ENCODE measurements at regions not wholly inside any gene's neighbourhood (a gene's known extent, or its start where the extent isn't known, plus 50 kb on each side); places are given as distances from the start of the nearest gene placed in this dataset.
"Not testable (repeated sequence)": the region's sequence is repeated elsewhere in the genome, so short reads cannot be mapped to it uniquely, and the experiment has no call there.

DNA sequence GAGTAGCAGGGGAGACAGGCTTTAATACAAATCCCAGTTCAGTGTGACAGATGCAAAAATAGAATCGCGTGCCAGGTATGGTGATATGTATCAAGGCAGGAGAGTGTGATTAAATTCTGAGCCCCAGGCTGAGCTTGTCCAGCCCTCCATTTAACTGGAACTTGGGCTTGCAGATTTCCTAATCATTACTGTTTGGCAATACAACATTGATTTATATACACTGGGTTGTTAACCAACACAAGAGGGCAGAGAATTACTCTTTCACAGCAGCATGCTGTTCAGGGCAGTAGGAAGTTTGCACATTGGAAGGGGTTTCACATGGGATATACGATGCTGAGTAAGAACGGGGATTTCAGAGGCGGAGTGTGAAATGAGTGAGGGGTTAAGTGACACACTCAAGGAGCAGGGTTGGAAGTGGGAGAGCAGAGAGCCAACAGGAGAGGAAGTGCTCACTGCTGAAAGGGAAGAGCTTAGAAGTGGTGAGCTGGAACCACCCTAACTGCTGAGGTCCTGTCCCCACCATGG, 70.8 kb upstream of the ATXN1 start:
- H3K27ac Mint-ChIP-seq (ENCODE audit: low read depth) = no peak overlapping the region

DNA sequence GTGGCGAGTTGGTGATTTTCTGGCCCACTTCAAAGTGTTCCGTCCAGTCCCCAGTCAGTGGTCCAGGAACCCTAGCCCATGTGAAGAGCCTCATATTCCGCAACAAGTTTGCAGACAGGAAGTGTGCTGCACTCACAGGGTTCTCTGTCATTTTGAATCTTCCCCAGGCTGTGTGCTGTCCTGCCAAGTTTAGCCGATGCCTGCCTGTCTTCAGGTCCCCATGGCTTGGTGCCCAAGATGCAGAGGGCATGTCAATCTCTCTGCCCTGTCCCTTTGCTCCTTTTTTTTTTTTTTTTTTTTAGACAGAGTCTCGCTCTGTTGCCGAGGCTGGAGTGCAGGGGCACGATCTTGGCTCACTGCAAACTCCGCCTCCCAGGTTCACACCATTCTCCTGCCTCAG, 69.9 kb upstream of the ATXN1 start:
- Mint-ChIP-seq H3K4me3 (no peak overlapping the region), H3K4me1 (peaks cover 9% of the 10 kb centered on the region), H3K27ac (ENCODE audit: low read depth) (no peak overlapping the region), H3K27me3 (no peaks in the 10 kb centered on the region), H3K36me3 (ENCODE audit: insufficient read depth) (peaks cover 2% of the 10 kb centered on the region), H3K9me3 (no peaks in the 10 kb centered on the region)
- DNase-seq (ENCODE audit: low spot score in 2 of 2) (no peak), ATAC-seq (replicated peaks; ENCODE audit: extremely low read depth, poor library complexity, severe bottlenecking) (no peak)

More for the DNA sequence above, 70.8 kb upstream of the ATXN1 start:
- DNase-seq (ENCODE audit: low spot score in 2 of 2) (no peak), ATAC-seq (replicated peaks; ENCODE audit: extremely low read depth, poor library complexity, severe bottlenecking) (no peak)
- H3K27me3 Mint-ChIP-seq = no peaks in the 10 kb centered on the region
- no peaks in the 10 kb centered on the region for H3K9me3 Mint-ChIP-seq
- no peak overlapping the region for H3K4me3 Mint-ChIP-seq
- H3K36me3 Mint-ChIP-seq (ENCODE audit: insufficient read depth) = peaks cover 2% of the 10 kb centered on the region
- peaks cover 17% of the 10 kb centered on the region for H3K4me1 Mint-ChIP-seq

DNA sequence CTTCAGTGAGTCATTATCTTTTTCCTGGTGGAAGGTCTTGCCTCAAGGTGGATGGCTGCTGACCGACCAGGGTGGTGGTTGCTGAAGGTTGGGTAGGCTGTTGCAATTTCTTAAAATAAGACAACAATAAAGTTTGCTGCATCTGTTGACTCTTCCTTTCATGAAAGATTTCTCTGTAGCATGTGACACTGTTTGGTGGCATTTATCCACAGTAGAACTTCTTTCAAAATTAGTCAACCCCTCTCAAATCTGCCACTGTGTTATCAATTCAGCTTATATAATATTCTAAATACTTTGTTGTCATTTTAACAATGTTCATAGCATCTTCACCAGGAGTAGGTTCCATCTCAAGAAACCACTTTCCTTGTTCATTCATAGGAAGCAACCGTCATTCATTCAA, 66.8 kb upstream of the ATXN1 start:
- ATAC-seq (replicated peaks; ENCODE audit: extremely low read depth, poor library complexity, severe bottlenecking) (no peak), DNase-seq (ENCODE audit: low spot score in 2 of 2) (no peak)
- H3K4me1 Mint-ChIP-seq = peaks cover 6% of the 10 kb centered on the region
- peaks cover 2% of the 10 kb centered on the region for H3K36me3 Mint-ChIP-seq (ENCODE audit: insufficient read depth)
- no peak overlapping the region for H3K4me3 Mint-ChIP-seq
- H3K9me3 Mint-ChIP-seq = no peaks in the 10 kb centered on the region
- no peaks in the 10 kb centered on the region for H3K27me3 Mint-ChIP-seq
- no peak overlapping the region for H3K27ac Mint-ChIP-seq (ENCODE audit: low read depth)

DNA sequence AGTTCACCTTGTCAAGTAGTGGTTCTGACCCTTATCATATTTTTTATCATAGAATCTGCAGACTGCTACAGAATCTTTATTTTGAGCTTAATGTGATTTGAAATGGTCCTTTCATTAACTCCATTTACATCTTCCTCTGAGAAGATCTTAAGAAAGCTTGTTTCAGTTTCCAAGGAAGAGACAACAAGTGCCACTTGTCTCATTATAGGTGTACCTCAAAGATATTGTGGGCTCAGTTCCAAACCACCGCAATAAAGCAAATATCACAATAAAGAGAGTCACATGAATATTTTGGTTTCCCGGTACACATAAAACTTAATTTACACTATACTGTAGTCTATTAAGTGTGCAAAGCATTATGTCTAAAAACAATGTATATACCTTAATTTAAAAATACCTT, 66.4 kb upstream of the ATXN1 start:
- peaks cover 6% of the 10 kb centered on the region for H3K4me1 Mint-ChIP-seq
- H3K4me3 Mint-ChIP-seq = no peak overlapping the region
- no peaks in the 10 kb centered on the region for H3K27me3 Mint-ChIP-seq
- ATAC-seq (replicated peaks; ENCODE audit: extremely low read depth, poor library complexity, severe bottlenecking) (no peak), DNase-seq (ENCODE audit: low spot score in 2 of 2) (no peak)
- no peak overlapping the region for H3K27ac Mint-ChIP-seq (ENCODE audit: low read depth)
- H3K36me3 Mint-ChIP-seq (ENCODE audit: insufficient read depth) = peaks cover 2% of the 10 kb centered on the region
- H3K9me3 Mint-ChIP-seq = no peaks in the 10 kb centered on the region

DNA sequence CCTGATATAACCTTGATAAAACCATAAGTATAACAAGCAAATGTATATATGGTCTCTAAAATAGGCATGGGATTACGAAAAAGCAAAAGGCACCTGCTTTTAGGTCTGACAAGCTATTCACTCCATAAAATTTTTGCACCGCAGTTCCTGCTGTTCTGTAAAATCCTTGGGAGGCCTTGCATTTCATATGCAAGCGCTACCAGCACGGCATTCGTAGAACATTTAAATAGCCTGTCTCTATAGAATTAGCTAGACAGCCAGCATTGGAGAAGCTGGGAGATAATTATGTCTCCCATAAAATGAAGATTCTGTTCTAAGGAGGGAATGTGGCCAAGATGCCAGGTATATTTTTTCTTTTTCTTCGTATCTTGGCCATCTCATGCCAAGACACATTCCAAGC, 64.5 kb upstream of the ATXN1 start:
- Mint-ChIP-seq H3K27me3 (no peaks in the 10 kb centered on the region), H3K4me3 (no peak overlapping the region), H3K9me3 (no peaks in the 10 kb centered on the region), H3K27ac (ENCODE audit: low read depth) (no peak overlapping the region), H3K36me3 (ENCODE audit: insufficient read depth) (no peaks in the 10 kb centered on the region), H3K4me1 (peaks cover 6% of the 10 kb centered on the region)
- DNase-seq (ENCODE audit: low spot score in 2 of 2) = no peak
- ATAC-seq (replicated peaks; ENCODE audit: extremely low read depth, poor library complexity, severe bottlenecking) = no peak

DNA sequence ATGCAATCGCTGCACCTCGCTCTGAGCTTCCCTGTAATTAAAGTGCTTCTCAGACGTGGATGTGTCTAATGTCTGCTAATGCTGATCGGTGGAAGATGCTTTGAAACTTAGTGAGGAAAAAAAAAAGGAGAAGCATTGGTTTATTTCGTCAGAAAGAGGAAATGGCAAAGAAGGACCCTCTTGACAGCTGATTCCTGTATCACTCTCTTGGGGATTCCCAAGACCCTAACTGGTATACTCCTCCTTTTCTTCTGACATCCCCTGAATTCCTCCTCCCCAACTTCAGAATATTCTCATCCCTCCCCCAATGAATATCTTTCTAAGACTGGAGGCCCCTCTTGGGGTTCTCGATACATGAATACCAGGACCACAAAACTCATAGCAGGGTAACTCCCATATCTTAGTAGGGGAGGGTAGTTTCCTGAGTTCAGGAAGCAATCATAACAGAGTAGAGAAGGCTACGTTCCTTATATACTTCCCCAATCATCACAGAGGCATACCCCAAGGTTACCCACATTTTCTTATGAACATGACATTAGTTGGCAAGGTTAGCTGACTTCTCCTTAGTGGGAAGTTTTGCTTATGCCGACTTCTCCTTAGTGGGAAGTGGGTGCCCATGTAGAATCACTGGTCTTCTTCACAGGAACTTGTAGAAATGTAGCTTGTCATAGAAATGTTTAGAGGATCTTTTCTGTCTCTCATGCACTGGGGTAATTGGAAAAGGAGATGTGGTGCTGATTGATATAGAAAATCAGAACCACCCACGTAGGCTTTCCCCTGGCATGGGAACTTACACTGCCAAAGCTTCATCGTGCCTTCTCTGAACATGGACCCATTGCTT, 63.8 kb upstream of the ATXN1 start:
- Mint-ChIP-seq H3K36me3 (ENCODE audit: insufficient read depth) (no peaks in the 10 kb centered on the region), H3K27me3 (no peaks in the 10 kb centered on the region), H3K4me1 (peaks cover 6% of the 10 kb centered on the region), H3K27ac (ENCODE audit: low read depth) (no peak overlapping the region), H3K4me3 (no peak overlapping the region), H3K9me3 (no peaks in the 10 kb centered on the region)
- ATAC-seq (replicated peaks; ENCODE audit: extremely low read depth, poor library complexity, severe bottlenecking) (no peak), DNase-seq (ENCODE audit: low spot score in 2 of 2) (no peak)

- ATAC-seq (replicated peaks; ENCODE audit: extremely low read depth, poor library complexity, severe bottlenecking) = no peak
- H3K9me3 Mint-ChIP-seq = no peaks in the 10 kb centered on the region
Observed at GRCh38 chr6:16823718-16824352, 62.6 kb upstream of the ATXN1 start.

DNA sequence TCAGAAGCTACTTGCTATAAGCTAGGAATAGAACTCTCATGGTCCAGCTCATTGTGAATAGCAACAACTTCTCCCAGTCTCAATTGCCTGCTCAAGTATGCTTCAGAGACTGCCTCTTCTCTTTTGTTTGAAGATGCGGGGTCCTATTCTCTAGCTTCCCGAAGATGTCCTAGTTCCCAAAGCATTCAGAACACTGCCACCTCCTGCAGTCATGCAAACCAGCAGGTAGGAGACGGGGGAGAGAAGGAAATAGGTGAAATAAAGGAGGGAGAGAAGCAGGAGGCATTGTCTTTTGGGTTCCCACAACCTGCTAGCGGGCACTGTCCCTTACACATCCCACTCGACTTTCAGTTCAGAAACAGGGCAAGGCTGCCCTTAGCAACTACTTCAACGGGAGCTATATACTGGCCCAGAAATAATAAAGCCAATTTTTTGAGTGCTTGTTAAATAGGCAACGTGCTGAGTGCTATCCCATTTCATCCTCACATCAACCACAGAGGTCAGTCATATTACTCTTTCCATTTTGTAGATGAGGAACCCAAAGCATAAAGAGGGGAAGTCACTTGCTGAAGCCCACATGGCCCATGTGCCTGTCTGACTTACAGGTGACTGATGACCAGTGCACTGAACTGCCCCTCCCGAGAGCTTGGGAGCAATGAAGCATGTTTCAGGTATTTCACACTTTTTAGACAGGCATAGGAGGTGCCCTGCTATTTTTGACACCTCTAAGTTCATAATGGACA, 61.9 kb upstream of the ATXN1 start:
- Mint-ChIP-seq H3K27me3 (no peaks in the 10 kb centered on the region), H3K4me1 (peaks cover 6% of the 10 kb centered on the region), H3K36me3 (ENCODE audit: insufficient read depth) (no peaks in the 10 kb centered on the region), H3K9me3 (no peaks in the 10 kb centered on the region), H3K27ac (ENCODE audit: low read depth) (no peak overlapping the region), H3K4me3 (no peak overlapping the region)
- no peak for ATAC-seq (replicated peaks; ENCODE audit: extremely low read depth, poor library complexity, severe bottlenecking)
- no peak for DNase-seq (ENCODE audit: low spot score in 2 of 2)

More at GRCh38 chr6:16823718-16824352, 62.6 kb upstream of the ATXN1 start:
- Mint-ChIP-seq H3K4me1 (peaks cover 6% of the 10 kb centered on the region), H3K4me3 (no peak overlapping the region), H3K36me3 (ENCODE audit: insufficient read depth) (no peaks in the 10 kb centered on the region), H3K27me3 (no peaks in the 10 kb centered on the region), H3K27ac (ENCODE audit: low read depth) (no peak overlapping the region)
- DNase-seq (ENCODE audit: low spot score in 2 of 2) = no peak

- DNase-seq (ENCODE audit: low spot score in 2 of 2) (no peak), ATAC-seq (replicated peaks; ENCODE audit: extremely low read depth, poor library complexity, severe bottlenecking) (no peak)
- Mint-ChIP-seq H3K27me3 (no peaks in the 10 kb centered on the region), H3K36me3 (ENCODE audit: insufficient read depth) (no peaks in the 10 kb centered on the region), H3K9me3 (no peaks in the 10 kb centered on the region), H3K27ac (ENCODE audit: low read depth) (no peak overlapping the region), H3K4me1 (peaks cover 5% of the 10 kb centered on the region), H3K4me3 (no peak overlapping the region)
Observed at GRCh38 chr6:16822529-16822928, 61.3 kb upstream of the ATXN1 start.

DNA sequence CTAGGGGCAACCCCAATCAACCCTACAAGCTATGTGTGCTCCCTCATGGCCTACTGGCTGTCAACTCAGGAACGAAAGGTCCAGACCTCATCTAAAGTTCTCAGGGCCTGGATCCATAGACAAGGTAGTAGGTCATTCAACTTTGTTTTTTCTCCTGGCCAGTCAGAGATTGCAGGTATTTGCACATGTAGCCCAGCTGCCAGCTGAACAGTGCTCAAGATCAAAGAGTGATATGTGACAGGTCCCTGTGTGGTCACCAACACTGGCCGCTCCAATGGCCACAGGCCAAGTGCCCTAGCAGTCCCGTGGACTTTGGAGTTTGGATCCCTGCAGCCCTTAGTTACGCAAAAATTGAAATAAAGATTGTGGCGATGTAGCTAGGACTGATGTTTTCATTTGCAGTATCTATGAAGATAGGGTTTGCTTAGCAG, 60.6 kb upstream of the ATXN1 start:
- Mint-ChIP-seq H3K36me3 (ENCODE audit: insufficient read depth) (no peaks in the 10 kb centered on the region), H3K27ac (ENCODE audit: low read depth) (no peak overlapping the region), H3K9me3 (no peaks in the 10 kb centered on the region), H3K4me3 (no peak overlapping the region), H3K4me1 (no peaks in the 10 kb centered on the region), H3K27me3 (no peaks in the 10 kb centered on the region)
- DNase-seq (ENCODE audit: low spot score in 2 of 2) (no peak), ATAC-seq (replicated peaks; ENCODE audit: extremely low read depth, poor library complexity, severe bottlenecking) (no peak)

DNA sequence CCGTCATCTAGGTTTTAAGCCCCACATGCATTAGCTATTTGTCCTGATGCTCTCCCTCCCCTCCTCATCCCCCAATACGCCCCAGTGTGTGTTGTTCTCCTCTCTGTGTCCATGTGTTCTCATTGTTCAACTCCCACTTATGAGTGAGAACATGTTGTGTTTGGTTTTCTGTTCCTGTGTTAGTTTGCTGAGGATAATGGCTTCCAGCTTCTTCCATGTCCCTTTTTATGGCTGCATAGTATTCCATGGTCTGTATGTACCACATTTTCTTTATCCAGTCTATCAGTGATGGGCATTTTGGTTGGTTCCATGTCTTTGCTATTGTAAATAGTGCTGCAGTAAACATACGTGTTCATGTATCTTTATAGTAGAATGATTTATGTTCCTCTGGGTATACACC, 59.0 kb upstream of the ATXN1 start:
- not testable (repeated sequence) for ATAC-seq (replicated peaks; ENCODE audit: extremely low read depth, poor library complexity, severe bottlenecking)

GRCh38 chr6:16819752-16820151, 58.5 kb upstream of the ATXN1 start:
- no peaks in the 10 kb centered on the region for H3K36me3 Mint-ChIP-seq (ENCODE audit: insufficient read depth)
- no peaks in the 10 kb centered on the region for H3K4me1 Mint-ChIP-seq
- no peak for ATAC-seq (replicated peaks; ENCODE audit: extremely low read depth, poor library complexity, severe bottlenecking)
- DNase-seq (ENCODE audit: low spot score in 2 of 2) = no peak
- no peaks in the 10 kb centered on the region for H3K9me3 Mint-ChIP-seq
- no peaks in the 10 kb centered on the region for H3K27me3 Mint-ChIP-seq
- no peak overlapping the region for H3K4me3 Mint-ChIP-seq
- no peak overlapping the region for H3K27ac Mint-ChIP-seq (ENCODE audit: low read depth)

More for the DNA sequence above, 59.0 kb upstream of the ATXN1 start:
- H3K27ac Mint-ChIP-seq (ENCODE audit: low read depth); H3K4me1 Mint-ChIP-seq; H3K4me3 Mint-ChIP-seq; H3K27me3 Mint-ChIP-seq; H3K36me3 Mint-ChIP-seq (ENCODE audit: insufficient read depth); H3K9me3 Mint-ChIP-seq; DNase-seq (ENCODE audit: low spot score in 2 of 2): not testable (repeated sequence)

Measured in central memory CD8-positive, alpha-beta T cell (primary cell).